Mesenchymal stem cell (in vitro differentiated cells and primary cell): ENCODE measurements at regions not wholly inside any gene's neighbourhood (a gene's known extent, or its start where the extent isn't known, plus 50 kb on each side); places are given as distances from the start of the nearest gene placed in this dataset.

Experiments used
- DNase-seq: peaks from one replicate; pipeline ENCODE4 v3.0.0-alpha.2; 2013
- H2AFZ ChIP-seq: one replicate; pipeline ENCODE4 v1.6.1; 2013; ENCODE audit warnings: low read depth, mild to moderate bottlenecking, control low read depth, inconsistent platforms, low read length, moderate library complexity
- H2AK5ac ChIP-seq: 2 replicates; pipeline ENCODE4 v1.6.1; 2013; ENCODE audit warnings: low read length, moderate library complexity, mild to moderate bottlenecking, inconsistent platforms; ENCODE audit not compliant: severe bottlenecking
- H2BK120ac ChIP-seq: one replicate; pipeline ENCODE4 v1.6.1; 2013; ENCODE audit warnings: low read depth, mild to moderate bottlenecking, inconsistent platforms, low read length, moderate library complexity
- H2BK12ac ChIP-seq, 2 experiments: one replicate each; pipeline ENCODE4 v1.6.1; 2013; ENCODE audit warnings: inconsistent platforms in 2 of 2, low read length in 2 of 2, mild to moderate bottlenecking in 2 of 2, moderate library complexity in 2 of 2, control low read depth in 1 of 2
- H2BK15ac ChIP-seq: one replicate; pipeline ENCODE4 v1.6.1; 2013; ENCODE audit warnings: mild to moderate bottlenecking, low read depth, inconsistent platforms; ENCODE audit not compliant: poor library complexity, severe bottlenecking
- H2BK5ac ChIP-seq: 2 replicates; pipeline ENCODE4 v1.6.1; 2013; ENCODE audit warnings: low read depth, mild to moderate bottlenecking, low read length, control low read depth, inconsistent platforms; ENCODE audit not compliant: poor library complexity, severe bottlenecking
- H3K14ac ChIP-seq, 2 experiments: one replicate each; pipeline ENCODE4 v1.6.1; 2013; ENCODE audit warnings: inconsistent platforms in 2 of 2, low read length in 2 of 2, control low read depth in 1 of 2, mild to moderate bottlenecking in 1 of 2, moderate library complexity in 1 of 2
- H3K18ac ChIP-seq, 2 experiments: one replicate each; pipeline ENCODE4 v1.6.1; 2013; ENCODE audit warnings: inconsistent platforms in 2 of 2, low read length in 2 of 2, control low read depth in 1 of 2, low read depth in 1 of 2, mild to moderate bottlenecking in 1 of 2
- H3K23ac ChIP-seq, 2 experiments: one replicate each; pipeline ENCODE4 v1.6.1; 2013; ENCODE audit warnings: inconsistent platforms in 2 of 2, low read length in 2 of 2, mild to moderate bottlenecking in 2 of 2, moderate library complexity in 2 of 2, control low read depth in 1 of 2
- H3K27ac ChIP-seq: 2 replicates; pipeline ENCODE4 v1.5.1; 2013; ENCODE audit warnings: mild to moderate bottlenecking, moderate library complexity, low read length, control low read depth, inconsistent platforms; ENCODE audit not compliant: poor library complexity, severe bottlenecking
- H3K27me3 ChIP-seq, 2 experiments: 2 replicates each; pipeline versions ENCODE4 v1.6.1 to v1.7.0; 2013; ENCODE audit warnings: low read length in 2 of 2, mild to moderate bottlenecking in 2 of 2, moderate library complexity in 2 of 2, control low read depth in 1 of 2, inconsistent platforms in 1 of 2; ENCODE audit not compliant: control insufficient read depth in 1 of 2, insufficient read depth in 1 of 2
- H3K36me3 ChIP-seq, 2 experiments: 2 replicates each; pipeline versions ENCODE4 v1.6.1 to v1.7.0; 2013; ENCODE audit warnings: low read length in 2 of 2, control low read depth in 1 of 2, inconsistent platforms in 1 of 2, low read depth in 1 of 2, mild to moderate bottlenecking in 1 of 2; ENCODE audit not compliant: insufficient read depth in 2 of 2, control insufficient read depth in 1 of 2
- H3K4ac ChIP-seq, 2 experiments: one replicate each; pipeline ENCODE4 v1.6.1; 2013; ENCODE audit warnings: inconsistent platforms in 2 of 2, low read length in 2 of 2, mild to moderate bottlenecking in 2 of 2, moderate library complexity in 2 of 2, control low read depth in 1 of 2, low read depth in 1 of 2
- H3K4me1 ChIP-seq: 2 replicates; pipeline ENCODE4 v1.6.1; 2013; ENCODE audit warnings: low read depth, low read length, control low read depth; ENCODE audit not compliant: control insufficient read depth, insufficient read depth
- H3K4me2 ChIP-seq: 2 replicates; pipeline ENCODE4 v1.6.1; 2013; ENCODE audit warnings: low read length, mild to moderate bottlenecking, inconsistent platforms; ENCODE audit not compliant: poor library complexity, severe bottlenecking
- H3K4me3 ChIP-seq, 2 experiments: 2 replicates each; pipeline versions ENCODE4 v1.5.1 to v1.7.0; 2013; ENCODE audit warnings: low read length in 2 of 2, mild to moderate bottlenecking in 2 of 2, control low read depth in 1 of 2, low read depth in 1 of 2; ENCODE audit not compliant: insufficient read depth in 1 of 2
- H3K79me1 ChIP-seq: replicated peaks from 2 replicates; pipeline ENCODE4 v1.6.1; 2013; ENCODE audit warnings: mild to moderate bottlenecking, control low read depth, low read length, inconsistent platforms; ENCODE audit not compliant: poor library complexity, severe bottlenecking
- H3K9ac ChIP-seq: 2 replicates; pipeline ENCODE4 v1.7.0; 2013; ENCODE audit warnings: mild to moderate bottlenecking, low read length, moderate library complexity
- H3K9me3 ChIP-seq: 2 replicates; pipeline ENCODE4 v1.7.0; 2013; ENCODE audit warnings: mild to moderate bottlenecking, low read length; ENCODE audit not compliant: control insufficient read depth
- H4K8ac ChIP-seq: one replicate; pipeline ENCODE4 v1.6.1; 2013; ENCODE audit warnings: inconsistent platforms, mild to moderate bottlenecking, low read length, moderate library complexity
- H4K91ac ChIP-seq: one replicate; pipeline ENCODE4 v1.6.1; 2013; ENCODE audit warnings: mild to moderate bottlenecking, low read length, inconsistent platforms
- WGBS: methylation state at CpG from one replicate; pipeline ENCODE4 v1.1.7; 2013; ENCODE audit warnings: mixed read lengths; 5-methylcytosine and 5-hydroxymethylcytosine counted together

GRCh38 chr2:183250061-183250460, 125.8 kb downstream of the NUP35 start:
- H2BK120ac ChIP-seq, result no peak overlapping the region
- peak overlapping the region; percentile 22 for H3K9ac ChIP-seq
- H4K8ac ChIP-seq, result no peak overlapping the region
- H3K4ac ChIP-seq, result no peak overlapping the region
- H3K4me1 ChIP-seq, result no peaks in the 10 kb centered on the region
- H3K23ac ChIP-seq, result no peak overlapping the region
- H2BK12ac ChIP-seq, result no peak overlapping the region
- H3K27ac ChIP-seq, result no peak overlapping the region
- no peak overlapping the region for H4K91ac ChIP-seq
- no peaks in the 10 kb centered on the region for H3K27me3 ChIP-seq
- H3K18ac ChIP-seq, result no peak overlapping the region
- no peak for DNase-seq
- no peaks in the 10 kb centered on the region for H3K9me3 ChIP-seq
- no peak overlapping the region for H3K4me3 ChIP-seq
- no peak overlapping the region for H2AFZ ChIP-seq
- no peak overlapping the region for H3K14ac ChIP-seq
- 86% methylated on average over 3 of the region's 3 CpGs for WGBS
- no peaks in the 10 kb centered on the region for H3K79me1 ChIP-seq
- H2BK15ac ChIP-seq, result no peak overlapping the region
- H3K36me3 ChIP-seq, result no peaks in the 10 kb centered on the region
- H3K4me2 ChIP-seq, result no peak overlapping the region
- no peak overlapping the region for H2BK5ac ChIP-seq
- no peak overlapping the region for H2AK5ac ChIP-seq

DNA sequence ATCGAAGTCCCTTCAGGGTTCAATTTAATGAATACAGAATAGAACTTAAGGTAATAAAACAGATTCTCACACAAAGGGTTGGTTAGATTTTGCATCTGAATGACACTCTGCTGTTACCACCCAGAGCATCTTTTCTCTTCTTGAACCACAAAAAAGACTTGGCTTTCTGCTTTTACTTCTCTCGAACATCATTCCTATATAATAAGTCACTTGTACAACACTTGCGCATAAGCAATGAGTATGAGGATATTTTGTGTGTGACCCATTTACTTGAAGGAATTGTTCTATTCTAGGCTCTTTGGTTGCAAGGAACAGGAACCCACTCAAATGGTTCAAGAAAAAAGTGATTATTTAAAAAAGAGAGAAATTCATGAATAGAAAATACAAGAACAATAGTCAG, 126.2 kb downstream of the NUP35 start:
- H3K4me3 ChIP-seq, result no peak overlapping the region

GRCh38 chr2:183253441-183254130, 129.3 kb downstream of the NUP35 start:
- 87% methylated on average over 13 of the region's 14 CpGs for WGBS
- no peak overlapping the region for H3K4ac ChIP-seq

More for the DNA sequence above, 126.2 kb downstream of the NUP35 start:
- DNase-seq, result no peak
- no peak overlapping the region for H2BK15ac ChIP-seq
- H3K79me1 ChIP-seq, result no peaks in the 10 kb centered on the region
- no peak overlapping the region for H2BK12ac ChIP-seq
- no peak overlapping the region for H4K91ac ChIP-seq
- no peak overlapping the region for H4K8ac ChIP-seq
- no peak overlapping the region for H2BK5ac ChIP-seq
- H3K4ac ChIP-seq, result no peak overlapping the region
- no peak overlapping the region for H2AK5ac ChIP-seq
- no peak overlapping the region for H3K14ac ChIP-seq
- H3K36me3 ChIP-seq, result no peaks in the 10 kb centered on the region
- H3K9me3 ChIP-seq, result no peaks in the 10 kb centered on the region
- no CpG with 5 or more reads among the region's 3 CpGs for WGBS
- no peak overlapping the region for H2AFZ ChIP-seq
- no peaks in the 10 kb centered on the region for H3K27me3 ChIP-seq
- no peak overlapping the region for H3K4me2 ChIP-seq
- no peak overlapping the region for H3K9ac ChIP-seq
- no peak overlapping the region for H3K23ac ChIP-seq
- no peaks in the 10 kb centered on the region for H3K4me1 ChIP-seq
- H3K27ac ChIP-seq, result no peak overlapping the region
- H2BK120ac ChIP-seq, result no peak overlapping the region
- no peak overlapping the region for H3K18ac ChIP-seq

GRCh38 chr2:183255411-183255810, 131.2 kb downstream of the NUP35 start:
- no peak overlapping the region for H3K9ac ChIP-seq
- no peak overlapping the region for H3K4me2 ChIP-seq
- no peak overlapping the region for H2AK5ac ChIP-seq
- no peaks in the 10 kb centered on the region for H3K36me3 ChIP-seq
- 91% methylated on average over 2 of the region's 2 CpGs for WGBS
- H2AFZ ChIP-seq, result no peak overlapping the region
- H2BK120ac ChIP-seq, result no peak overlapping the region
- H2BK5ac ChIP-seq, result no peak overlapping the region
- no peak overlapping the region for H3K4me3 ChIP-seq
- no peak overlapping the region for H2BK12ac ChIP-seq
- no peak overlapping the region for H3K23ac ChIP-seq
- H3K27me3 ChIP-seq, result no peaks in the 10 kb centered on the region
- H3K4me1 ChIP-seq, result no peaks in the 10 kb centered on the region
- no peak for DNase-seq
- H3K27ac ChIP-seq, result no peak overlapping the region
- H2BK15ac ChIP-seq, result no peak overlapping the region
- H4K91ac ChIP-seq, result no peak overlapping the region
- H3K14ac ChIP-seq, result no peak overlapping the region
- H3K79me1 ChIP-seq, result no peaks in the 10 kb centered on the region
- no peak overlapping the region for H3K18ac ChIP-seq
- H4K8ac ChIP-seq, result no peak overlapping the region
- no peak overlapping the region for H3K4ac ChIP-seq
- H3K9me3 ChIP-seq, result no peaks in the 10 kb centered on the region

More at GRCh38 chr2:183253441-183254130, 129.3 kb downstream of the NUP35 start:
- Histone ChIP-seq H2AFZ (no peak overlapping the region), H3K27me3 (no peaks in the 10 kb centered on the region), H4K91ac (no peak overlapping the region), H3K4me2 (no peak overlapping the region), H3K18ac (peak overlapping the region in 1 of 2 experiments; percentile 38), H3K14ac (no peak overlapping the region), H3K9me3 (no peaks in the 10 kb centered on the region), H3K4me3 (no peak overlapping the region), H3K4me1 (no peaks in the 10 kb centered on the region), H2BK15ac (no peak overlapping the region), H2AK5ac (no peak overlapping the region), H2BK5ac (no peak overlapping the region), H3K9ac (no peak overlapping the region), H2BK12ac (no peak overlapping the region), H4K8ac (peak overlapping the region; percentile 7), H2BK120ac (no peak overlapping the region), H3K36me3 (no peaks in the 10 kb centered on the region), H3K27ac (no peak overlapping the region), H3K23ac (no peak overlapping the region), H3K79me1 (no peaks in the 10 kb centered on the region)
- no peak for DNase-seq
